ENCODE measurements at regions not wholly inside any gene's neighbourhood (a gene's known extent, or its start where the extent isn't known, plus 50 kb on each side); places are given as distances from the start of the nearest gene placed in this dataset.

DNA sequence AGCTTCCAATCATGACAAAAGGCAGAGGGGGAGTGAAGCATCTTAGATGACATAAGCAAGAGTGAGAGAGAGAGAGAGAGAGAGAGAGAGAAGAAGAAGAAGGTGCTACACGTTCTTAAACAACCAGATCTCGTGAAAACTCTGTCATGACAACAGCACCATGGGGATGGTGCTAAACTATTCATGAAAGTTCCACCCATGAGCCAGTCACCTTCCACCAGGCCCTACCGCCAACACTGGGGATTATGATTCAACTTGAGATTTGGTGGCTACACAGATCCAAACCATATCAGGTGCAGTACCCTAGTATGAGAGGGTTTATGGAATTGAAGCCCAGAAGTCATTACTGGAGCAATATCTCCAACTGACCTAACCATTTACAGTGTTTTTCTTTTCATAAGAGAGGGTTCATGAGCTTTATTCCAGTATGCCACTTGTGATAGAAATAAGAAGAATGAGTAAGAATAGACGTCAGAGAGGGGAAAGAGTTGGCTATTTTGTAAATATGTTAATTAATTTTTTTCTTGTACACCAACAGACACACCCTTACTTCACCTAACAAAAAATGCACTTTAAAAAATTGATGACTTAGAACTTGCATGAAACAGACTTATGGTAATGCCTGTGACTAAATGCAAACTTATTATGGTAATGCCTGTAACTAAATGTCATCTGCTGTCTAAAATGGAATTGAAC is 680.4 kb upstream of the ITGA1 start:
- Histone ChIP-seq H3K4me1 (no peaks in the 10 kb centered on the region), H3K36me3 (no peaks in the 10 kb centered on the region), H3K4me3 (no peak overlapping the region), H3K27ac (no peak overlapping the region), H3K9me3 (peaks cover 0 to 4% of the 10 kb centered on the region in 2 donors), H3K27me3 (no peaks in the 10 kb centered on the region)
- TF ChIP-seq CTCF (IDR thresholded peaks at IDR 0.05) = no peak
- no peak for DNase-seq (ENCODE audit: low spot score)

- no peaks in the 10 kb centered on the region for H3K4me1 ChIP-seq
- no peak overlapping the region for H3K4me3 ChIP-seq
- TF ChIP-seq CTCF (IDR thresholded peaks at IDR 0.05) = no peak
- H3K27me3 ChIP-seq = no peaks in the 10 kb centered on the region
- no peaks in the 10 kb centered on the region for H3K36me3 ChIP-seq
- no peak for DNase-seq (ENCODE audit: low spot score)
- H3K9me3 ChIP-seq = no peaks in the 10 kb centered on the region
- no peak overlapping the region for H3K27ac ChIP-seq
Observed at GRCh38 chr5:52119768-52120167, 667.9 kb upstream of the ITGA1 start.

DNA sequence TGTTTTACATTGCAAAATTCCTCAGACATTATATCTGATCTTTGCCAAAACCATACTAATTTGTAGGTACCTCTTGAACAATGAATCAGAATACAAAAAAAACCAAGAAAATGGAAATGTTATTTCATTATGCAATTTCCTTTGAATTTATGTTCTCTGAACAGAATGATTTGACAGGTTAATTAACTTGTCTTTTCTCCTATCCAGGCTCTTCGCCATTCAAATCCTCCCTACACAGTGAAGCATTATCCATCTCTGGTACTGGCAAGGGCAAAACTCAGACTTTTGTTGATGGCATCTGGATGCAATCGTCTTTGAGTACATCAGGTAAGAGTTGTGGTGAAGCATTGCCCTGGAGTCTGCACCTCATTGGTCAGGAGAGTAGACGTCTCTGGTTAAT is 655.7 kb upstream of the ITGA1 start:
- Histone ChIP-seq H3K9me3 (no peaks in the 10 kb centered on the region), H3K36me3 (no peaks in the 10 kb centered on the region), H3K4me1 (no peaks in the 10 kb centered on the region), H3K27ac (no peak overlapping the region), H3K4me3 (no peak overlapping the region), H3K27me3 (no peaks in the 10 kb centered on the region)
- no peak for DNase-seq (ENCODE audit: low spot score)
- TF ChIP-seq CTCF (IDR thresholded peaks at IDR 0.05) = no peak

- DNase-seq (ENCODE audit: low spot score) = no peak
Observed at GRCh38 chr5:52134013-52134650, 653.6 kb upstream of the ITGA1 start.

GRCh38 chr5:52139888-52140615 is 647.7 kb upstream of the ITGA1 start:
- Histone ChIP-seq H3K27me3 (no peaks in the 10 kb centered on the region), H3K4me3 (no peak overlapping the region), H3K9me3 (no peaks in the 10 kb centered on the region), H3K4me1 (no peaks in the 10 kb centered on the region), H3K27ac (no peak overlapping the region), H3K36me3 (no peaks in the 10 kb centered on the region)
- no peak for DNase-seq (ENCODE audit: low spot score)
- no peak for TF ChIP-seq CTCF (IDR thresholded peaks at IDR 0.05)

More at GRCh38 chr5:52134013-52134650, 653.6 kb upstream of the ITGA1 start:
- no peaks in the 10 kb centered on the region for H3K36me3 ChIP-seq
- no peaks in the 10 kb centered on the region for H3K9me3 ChIP-seq
- TF ChIP-seq CTCF (IDR thresholded peaks at IDR 0.05) = no peak
- H3K4me1 ChIP-seq = no peaks in the 10 kb centered on the region
- no peak overlapping the region for H3K27ac ChIP-seq
- no peak overlapping the region for H3K4me3 ChIP-seq
- no peaks in the 10 kb centered on the region for H3K27me3 ChIP-seq
